ENCODE measurements at regions not wholly inside any gene's neighbourhood (a gene's known extent, or its start where the extent isn't known, plus 50 kb on each side); places are given as distances from the start of the nearest gene placed in this dataset.

DNA sequence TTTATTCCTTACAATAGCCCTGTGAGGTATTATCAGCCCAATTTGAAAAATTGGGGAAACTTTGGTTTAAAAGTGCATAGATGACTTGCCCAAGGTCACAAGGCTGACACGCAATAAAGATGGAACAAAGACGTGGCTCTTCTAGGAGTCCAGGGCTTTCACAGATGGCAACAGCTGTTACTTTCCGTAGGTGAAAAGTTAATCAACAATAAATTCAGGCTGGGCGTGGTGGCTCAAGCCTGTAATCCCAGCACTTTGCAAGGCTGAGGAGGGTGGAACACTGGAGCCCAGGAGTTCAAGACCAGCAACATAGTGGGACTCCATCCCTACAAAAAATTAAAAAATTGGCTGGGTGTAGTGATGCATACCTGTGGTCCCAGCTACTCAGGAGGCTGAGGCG lies 87.8 kb upstream of the ATF3 start:
- Histone ChIP-seq H3K27me3 (replicated peaks in 1 of 2; ENCODE audit: control insufficient read depth in 2 of 2, insufficient read depth in 2 of 2, low read length in 1 of 2) (peaks cover 0 to 2% of the 10 kb centered on the region in 2 experiments; a peak in 2 of 4 replicates), H3K79me2 (ENCODE audit: control insufficient read depth, insufficient read depth, low read length) (no peaks in the 10 kb centered on the region), H3K27ac (ENCODE audit: control insufficient read depth, insufficient read depth) (no peak overlapping the region), H4K20me1 (ENCODE audit: control insufficient read depth, insufficient read depth) (no peaks in the 10 kb centered on the region; the same call in 1 of the 2 replicates), H3K4me1 (ENCODE audit: control insufficient read depth, insufficient read depth, low read length) (no peaks in the 10 kb centered on the region), H3K36me3 (ENCODE audit: control insufficient read depth in 2 of 2, insufficient read depth in 2 of 2, low read length in 1 of 2) (no peaks in the 10 kb centered on the region), H3K9ac (ENCODE audit: control insufficient read depth, insufficient read depth, low read length) (no peak overlapping the region), H2AFZ (ENCODE audit: control insufficient read depth, low read depth, low read length) (no peak overlapping the region), H3K4me3 (no peak overlapping the region), H3K4me2 (ENCODE audit: control insufficient read depth, insufficient read depth) (no peak overlapping the region), H3K9me3 (replicated peaks; ENCODE audit: control insufficient read depth, insufficient read depth, low read length) (no peaks in the 10 kb centered on the region)
- in situ Hi-C loops (cut with MboI), result no loop called here
- intact Hi-C loops (cut with micrococcal nuclease; ENCODE audit: unreplicated experiment), result no loop called here
- no TSS peak for BruUV-seq (replicated peaks)
- ChIA-PET RAD21 (ENCODE audit: unreplicated experiment) (no interaction called here), CTCF (no interaction called here), POLR2A (no interaction called here), SMC1A (ENCODE audit: uncharacterized antibody, unreplicated experiment) (no interaction called here)
- ATAC-seq (no peak), FAIRE-seq (no peak), DNase-seq (ENCODE audit: low read depth, low spot score) (no peak)
- 13% methylated on average over 5 of the region's 5 CpGs for WGBS (ENCODE audit: insufficient coverage, insufficient replicate concordance, low lambda C conversion rate, missing lambda C conversion rate)
- TF ChIP-seq CBX3 (IDR thresholded peaks at IDR 0.05; ENCODE audit: borderline replicate concordance, low read depth) (no peak), NFYB (IDR thresholded peaks at IDR 0.05; ENCODE audit: insufficient read depth, low read depth, low read length) (no peak), ESRRA (IDR thresholded peaks at IDR 0.05; ENCODE audit: low read length) (no peak), SMARCA5 (IDR thresholded peaks at IDR 0.05) (no peak), PAX8 (IDR thresholded peaks at IDR 0.05) (no peak), BRCA1 (IDR thresholded peaks at IDR 0.05; ENCODE audit: low read depth, low read length) (no peak), NRF1 (conservative IDR thresholded peaks at IDR 0.05; ENCODE audit: low read depth, low read length) (no peak)
- TF ChIP-seq, protein P1, sequence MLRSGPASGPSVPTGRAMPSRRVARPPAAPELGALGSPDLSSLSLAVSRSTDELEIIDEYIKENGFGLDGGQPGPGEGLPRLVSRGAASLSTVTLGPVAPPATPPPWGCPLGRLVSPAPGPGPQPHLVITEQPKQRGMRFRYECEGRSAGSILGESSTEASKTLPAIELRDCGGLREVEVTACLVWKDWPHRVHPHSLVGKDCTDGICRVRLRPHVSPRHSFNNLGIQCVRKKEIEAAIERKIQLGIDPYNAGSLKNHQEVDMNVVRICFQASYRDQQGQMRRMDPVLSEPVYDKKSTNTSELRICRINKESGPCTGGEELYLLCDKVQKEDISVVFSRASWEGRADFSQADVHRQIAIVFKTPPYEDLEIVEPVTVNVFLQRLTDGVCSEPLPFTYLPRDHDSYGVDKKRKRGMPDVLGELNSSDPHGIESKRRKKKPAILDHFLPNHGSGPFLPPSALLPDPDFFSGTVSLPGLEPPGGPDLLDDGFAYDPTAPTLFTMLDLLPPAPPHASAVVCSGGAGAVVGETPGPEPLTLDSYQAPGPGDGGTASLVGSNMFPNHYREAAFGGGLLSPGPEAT (IDR thresholded peaks at IDR 0.05; ENCODE audit: low read depth), result no peak
- TF ChIP-seq, protein P2, sequence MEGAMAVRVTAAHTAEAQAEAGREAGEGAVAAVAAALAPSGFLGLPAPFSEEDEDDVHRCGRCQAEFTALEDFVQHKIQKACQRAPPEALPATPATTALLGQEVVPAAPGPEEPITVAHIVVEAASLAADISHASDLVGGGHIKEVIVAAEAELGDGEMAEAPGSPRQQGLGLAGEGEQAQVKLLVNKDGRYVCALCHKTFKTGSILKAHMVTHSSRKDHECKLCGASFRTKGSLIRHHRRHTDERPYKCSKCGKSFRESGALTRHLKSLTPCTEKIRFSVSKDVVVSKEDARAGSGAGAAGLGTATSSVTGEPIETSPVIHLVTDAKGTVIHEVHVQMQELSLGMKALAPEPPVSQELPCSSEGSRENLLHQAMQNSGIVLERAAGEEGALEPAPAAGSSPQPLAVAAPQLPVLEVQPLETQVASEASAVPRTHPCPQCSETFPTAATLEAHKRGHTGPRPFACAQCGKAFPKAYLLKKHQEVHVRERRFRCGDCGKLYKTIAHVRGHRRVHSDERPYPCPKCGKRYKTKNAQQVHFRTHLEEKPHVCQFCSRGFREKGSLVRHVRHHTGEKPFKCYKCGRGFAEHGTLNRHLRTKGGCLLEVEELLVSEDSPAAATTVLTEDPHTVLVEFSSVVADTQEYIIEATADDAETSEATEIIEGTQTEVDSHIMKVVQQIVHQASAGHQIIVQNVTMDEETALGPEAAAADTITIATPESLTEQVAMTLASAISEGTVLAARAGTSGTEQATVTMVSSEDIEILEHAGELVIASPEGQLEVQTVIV (IDR thresholded peaks at IDR 0.05; ENCODE audit: borderline replicate concordance, partially characterized antibody), result no peak
- TF ChIP-seq, protein P3, sequence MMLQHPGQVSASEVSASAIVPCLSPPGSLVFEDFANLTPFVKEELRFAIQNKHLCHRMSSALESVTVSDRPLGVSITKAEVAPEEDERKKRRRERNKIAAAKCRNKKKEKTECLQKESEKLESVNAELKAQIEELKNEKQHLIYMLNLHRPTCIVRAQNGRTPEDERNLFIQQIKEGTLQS (IDR thresholded peaks at IDR 0.05; ENCODE audit: borderline replicate concordance, extremely low read depth, low read depth, low read length), result no peak
- TF ChIP-seq, protein P4, sequence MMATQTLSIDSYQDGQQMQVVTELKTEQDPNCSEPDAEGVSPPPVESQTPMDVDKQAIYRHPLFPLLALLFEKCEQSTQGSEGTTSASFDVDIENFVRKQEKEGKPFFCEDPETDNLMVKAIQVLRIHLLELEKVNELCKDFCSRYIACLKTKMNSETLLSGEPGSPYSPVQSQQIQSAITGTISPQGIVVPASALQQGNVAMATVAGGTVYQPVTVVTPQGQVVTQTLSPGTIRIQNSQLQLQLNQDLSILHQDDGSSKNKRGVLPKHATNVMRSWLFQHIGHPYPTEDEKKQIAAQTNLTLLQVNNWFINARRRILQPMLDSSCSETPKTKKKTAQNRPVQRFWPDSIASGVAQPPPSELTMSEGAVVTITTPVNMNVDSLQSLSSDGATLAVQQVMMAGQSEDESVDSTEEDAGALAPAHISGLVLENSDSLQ (IDR thresholded peaks at IDR 0.05), result no peak
